ENCODE measurements at regions not wholly inside any gene's neighbourhood (a gene's known extent, or its start where the extent isn't known, plus 50 kb on each side); places are given as distances from the start of the nearest gene placed in this dataset.

DNA sequence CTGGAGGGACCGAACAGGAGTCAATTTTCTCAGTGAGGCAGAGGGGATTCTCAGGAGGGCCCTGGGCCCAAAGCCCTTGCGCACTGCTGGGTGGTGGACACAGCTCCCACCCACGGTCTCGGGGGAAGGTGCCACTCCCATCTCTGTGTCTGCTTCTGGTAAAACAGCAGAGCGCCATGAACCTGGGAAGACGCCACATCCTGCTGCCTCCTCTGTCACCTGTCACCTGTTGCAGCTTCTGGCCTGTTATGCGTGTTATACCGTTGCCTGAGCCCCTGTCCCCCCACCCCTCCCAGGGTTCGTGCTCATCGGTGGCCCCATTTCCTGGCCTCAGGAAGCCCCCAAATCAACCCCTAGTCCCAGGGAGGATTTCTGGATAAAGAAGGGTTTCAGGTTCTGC, 125.8 kb upstream of the AJAP1 start:
- Histone ChIP-seq H3K36me3 (ENCODE audit: control insufficient read depth, insufficient read depth, low read length) (no peaks in the 10 kb centered on the region), H3K4me3 (ENCODE audit: low read depth, low read length) (no peak overlapping the region), H3K27me3 (ENCODE audit: control insufficient read depth, insufficient read depth, low read length) (no peaks in the 10 kb centered on the region)
- TF ChIP-seq, protein P1, sequence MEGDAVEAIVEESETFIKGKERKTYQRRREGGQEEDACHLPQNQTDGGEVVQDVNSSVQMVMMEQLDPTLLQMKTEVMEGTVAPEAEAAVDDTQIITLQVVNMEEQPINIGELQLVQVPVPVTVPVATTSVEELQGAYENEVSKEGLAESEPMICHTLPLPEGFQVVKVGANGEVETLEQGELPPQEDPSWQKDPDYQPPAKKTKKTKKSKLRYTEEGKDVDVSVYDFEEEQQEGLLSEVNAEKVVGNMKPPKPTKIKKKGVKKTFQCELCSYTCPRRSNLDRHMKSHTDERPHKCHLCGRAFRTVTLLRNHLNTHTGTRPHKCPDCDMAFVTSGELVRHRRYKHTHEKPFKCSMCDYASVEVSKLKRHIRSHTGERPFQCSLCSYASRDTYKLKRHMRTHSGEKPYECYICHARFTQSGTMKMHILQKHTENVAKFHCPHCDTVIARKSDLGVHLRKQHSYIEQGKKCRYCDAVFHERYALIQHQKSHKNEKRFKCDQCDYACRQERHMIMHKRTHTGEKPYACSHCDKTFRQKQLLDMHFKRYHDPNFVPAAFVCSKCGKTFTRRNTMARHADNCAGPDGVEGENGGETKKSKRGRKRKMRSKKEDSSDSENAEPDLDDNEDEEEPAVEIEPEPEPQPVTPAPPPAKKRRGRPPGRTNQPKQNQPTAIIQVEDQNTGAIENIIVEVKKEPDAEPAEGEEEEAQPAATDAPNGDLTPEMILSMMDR (IDR thresholded peaks at IDR 0.05; ENCODE audit: insufficient read depth, low read length, severe bottlenecking): no peak
- FAIRE-seq (no peak), DNase-seq (ENCODE audit: low read depth) (no peak)

GRCh38 chr1:4529446-4530165, 124.8 kb upstream of the AJAP1 start:
- Histone ChIP-seq H3K27me3 (ENCODE audit: control insufficient read depth, insufficient read depth, low read length) (no peaks in the 10 kb centered on the region), H3K36me3 (ENCODE audit: control insufficient read depth, insufficient read depth, low read length) (no peaks in the 10 kb centered on the region), H3K4me3 (ENCODE audit: low read depth, low read length) (no peak overlapping the region)
- FAIRE-seq (no peak), DNase-seq (ENCODE audit: low read depth) (no peak)
- TF ChIP-seq, protein P1 (IDR thresholded peaks at IDR 0.05; ENCODE audit: insufficient read depth, low read length, severe bottlenecking): no peak

- FAIRE-seq (no peak), DNase-seq (ENCODE audit: low read depth) (no peak)
- TF ChIP-seq, protein P1 (IDR thresholded peaks at IDR 0.05; ENCODE audit: insufficient read depth, low read length, severe bottlenecking): no peak
- no peak overlapping the region for H3K4me3 ChIP-seq (ENCODE audit: low read depth, low read length)
- no peaks in the 10 kb centered on the region for H3K27me3 ChIP-seq (ENCODE audit: control insufficient read depth, insufficient read depth, low read length)
- no peaks in the 10 kb centered on the region for H3K36me3 ChIP-seq (ENCODE audit: control insufficient read depth, insufficient read depth, low read length)
Observed at GRCh38 chr1:4530166-4530785, 124.1 kb upstream of the AJAP1 start.

GRCh38 chr1:4531842-4532241, 122.6 kb upstream of the AJAP1 start:
- Histone ChIP-seq H3K36me3 (ENCODE audit: control insufficient read depth, insufficient read depth, low read length) (no peaks in the 10 kb centered on the region), H3K27me3 (ENCODE audit: control insufficient read depth, insufficient read depth, low read length) (no peaks in the 10 kb centered on the region), H3K4me3 (ENCODE audit: low read depth, low read length) (no peak overlapping the region)
- TF ChIP-seq, protein P1 (IDR thresholded peaks at IDR 0.05; ENCODE audit: insufficient read depth, low read length, severe bottlenecking): no peak
- FAIRE-seq (peak; percentile 58), DNase-seq (ENCODE audit: low read depth) (no peak)

- DNase-seq (ENCODE audit: low read depth): no peak
- FAIRE-seq: no peak
- H3K4me3 ChIP-seq (ENCODE audit: low read depth, low read length): no peak overlapping the region
- TF ChIP-seq, protein P1 (IDR thresholded peaks at IDR 0.05; ENCODE audit: insufficient read depth, low read length, severe bottlenecking): no peak
- no peaks in the 10 kb centered on the region for H3K27me3 ChIP-seq (ENCODE audit: control insufficient read depth, insufficient read depth, low read length)
- H3K36me3 ChIP-seq (ENCODE audit: control insufficient read depth, insufficient read depth, low read length): no peaks in the 10 kb centered on the region
Observed at GRCh38 chr1:4532656-4533055, 121.8 kb upstream of the AJAP1 start.
